ENCODE measurements at regions not wholly inside any gene's neighbourhood (a gene's known extent, or its start where the extent isn't known, plus 50 kb on each side); places are given as distances from the start of the nearest gene placed in this dataset.
A peak's percentile ranks its signal among the peaks of the same experiment; 100 is the strongest.

DNA sequence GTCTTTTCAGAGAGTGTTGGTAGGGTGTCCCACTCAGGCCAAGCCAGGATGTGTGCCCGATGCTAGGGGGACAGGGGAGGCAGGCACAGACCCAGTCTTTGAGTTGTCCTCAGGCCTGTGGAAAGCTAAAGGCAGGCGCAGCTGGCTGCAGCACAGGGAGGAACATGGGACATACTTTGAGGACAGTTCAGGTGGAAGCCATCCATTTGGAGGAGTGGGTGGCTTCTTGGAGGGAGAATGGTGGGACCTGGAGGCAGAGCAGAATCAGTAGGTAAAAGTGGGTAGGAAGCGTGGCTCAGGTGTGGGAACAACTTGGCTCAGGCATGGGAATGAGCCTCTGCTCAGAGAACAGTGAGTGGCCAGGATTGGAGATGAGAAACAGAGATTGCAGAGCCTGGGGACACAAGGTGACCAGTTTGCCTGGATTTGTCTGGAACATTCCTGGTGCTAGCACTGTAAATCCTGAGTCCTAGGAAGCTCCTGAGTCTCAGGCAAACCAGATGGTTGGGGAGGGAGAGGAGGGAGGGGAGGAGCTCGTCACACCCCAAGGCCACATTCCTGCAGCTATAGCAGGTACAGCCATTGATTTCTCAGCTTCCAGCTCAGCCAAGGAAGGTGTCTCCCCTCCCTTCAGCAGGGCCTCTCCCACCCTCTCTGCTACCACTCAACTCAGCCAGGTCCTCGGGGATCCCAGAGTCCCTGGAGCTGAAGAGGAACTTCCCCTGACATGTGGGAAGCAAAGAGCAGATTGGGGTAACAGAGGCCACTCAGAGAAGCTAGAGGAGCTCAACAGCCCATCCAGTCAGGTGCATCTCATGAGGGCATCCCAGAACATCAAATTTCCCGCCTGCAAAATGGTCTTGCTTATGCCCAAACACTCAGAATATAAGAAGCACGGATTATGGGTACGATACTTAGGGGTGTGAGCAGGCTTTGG lies 65.2 kb upstream of the TINAGL1 start (continued):
- TF ChIP-seq, protein P1, sequence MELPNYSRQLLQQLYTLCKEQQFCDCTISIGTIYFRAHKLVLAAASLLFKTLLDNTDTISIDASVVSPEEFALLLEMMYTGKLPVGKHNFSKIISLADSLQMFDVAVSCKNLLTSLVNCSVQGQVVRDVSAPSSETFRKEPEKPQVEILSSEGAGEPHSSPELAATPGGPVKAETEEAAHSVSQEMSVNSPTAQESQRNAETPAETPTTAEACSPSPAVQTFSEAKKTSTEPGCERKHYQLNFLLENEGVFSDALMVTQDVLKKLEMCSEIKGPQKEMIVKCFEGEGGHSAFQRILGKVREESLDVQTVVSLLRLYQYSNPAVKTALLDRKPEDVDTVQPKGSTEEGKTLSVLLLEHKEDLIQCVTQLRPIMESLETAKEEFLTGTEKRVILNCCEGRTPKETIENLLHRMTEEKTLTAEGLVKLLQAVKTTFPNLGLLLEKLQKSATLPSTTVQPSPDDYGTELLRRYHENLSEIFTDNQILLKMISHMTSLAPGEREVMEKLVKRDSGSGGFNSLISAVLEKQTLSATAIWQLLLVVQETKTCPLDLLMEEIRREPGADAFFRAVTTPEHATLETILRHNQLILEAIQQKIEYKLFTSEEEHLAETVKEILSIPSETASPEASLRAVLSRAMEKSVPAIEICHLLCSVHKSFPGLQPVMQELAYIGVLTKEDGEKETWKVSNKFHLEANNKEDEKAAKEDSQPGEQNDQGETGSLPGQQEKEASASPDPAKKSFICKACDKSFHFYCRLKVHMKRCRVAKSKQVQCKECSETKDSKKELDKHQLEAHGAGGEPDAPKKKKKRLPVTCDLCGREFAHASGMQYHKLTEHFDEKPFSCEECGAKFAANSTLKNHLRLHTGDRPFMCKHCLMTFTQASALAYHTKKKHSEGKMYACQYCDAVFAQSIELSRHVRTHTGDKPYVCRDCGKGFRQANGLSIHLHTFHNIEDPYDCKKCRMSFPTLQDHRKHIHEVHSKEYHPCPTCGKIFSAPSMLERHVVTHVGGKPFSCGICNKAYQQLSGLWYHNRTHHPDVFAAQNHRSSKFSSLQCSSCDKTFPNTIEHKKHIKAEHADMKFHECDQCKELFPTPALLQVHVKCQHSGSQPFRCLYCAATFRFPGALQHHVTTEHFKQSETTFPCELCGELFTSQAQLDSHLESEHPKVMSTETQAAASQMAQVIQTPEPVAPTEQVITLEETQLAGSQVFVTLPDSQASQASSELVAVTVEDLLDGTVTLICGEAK (IDR thresholded peaks at IDR 0.05): no peak
- TF ChIP-seq, protein P1 (CRISPR knock-in tag; IDR thresholded peaks at IDR 0.05): peak; percentile 63; the same call in 1 of the 2 replicates
- TF ChIP-seq ZNF710 (CRISPR knock-in tag; IDR thresholded peaks at IDR 0.05; ENCODE audit: borderline replicate concordance) (0 out of 2 replicates have a peak, but pooled peaks have one; percentile 58), YY1 (IDR thresholded peaks at IDR 0.05; ENCODE audit: insufficient read depth, insufficient replicate concordance, low read depth, low read length) (peak; percentile 47), ZNF501 (CRISPR knock-in tag; IDR thresholded peaks at IDR 0.05) (0 out of 2 replicates have a peak, but pooled peaks have one; percentile 26), RXRB (CRISPR knock-in tag; IDR thresholded peaks at IDR 0.05; ENCODE audit: borderline replicate concordance) (peak; percentile 57), HCFC1 (IDR thresholded peaks at IDR 0.05; ENCODE audit: low read depth, low read length) (no peak), TMF1 (CRISPR knock-in tag; IDR thresholded peaks at IDR 0.05; ENCODE audit: low read depth) (no peak), EHMT2 (IDR thresholded peaks at IDR 0.05; ENCODE audit: borderline replicate concordance, low read depth, low read length) (no peak)
- TF ChIP-seq, protein P2, sequence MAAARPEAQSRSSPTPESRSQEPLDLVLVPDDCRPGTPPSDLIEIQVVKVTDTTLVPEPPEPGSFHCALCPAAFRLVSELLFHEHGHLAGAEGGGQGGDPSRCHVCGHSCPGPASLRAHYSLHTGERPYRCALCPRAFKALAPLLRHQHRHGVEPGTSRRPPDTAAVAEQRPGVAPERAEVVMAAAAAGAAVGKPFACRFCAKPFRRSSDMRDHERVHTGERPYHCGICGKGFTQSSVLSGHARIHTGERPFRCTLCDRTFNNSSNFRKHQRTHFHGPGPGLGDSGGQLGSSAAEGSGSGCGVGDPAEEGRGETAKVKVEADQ (CRISPR knock-in tag; IDR thresholded peaks at IDR 0.05; ENCODE audit: borderline replicate concordance): no peak

Data from HepG2 (cell line).